MM.1S (cell line): ENCODE measurements at regions not wholly inside any gene's neighbourhood (a gene's known extent, or its start where the extent isn't known, plus 50 kb on each side); places are given as distances from the start of the nearest gene placed in this dataset.

Source experiments
- DNase-seq: peaks from one replicate; pipeline ENCODE4 v3.0.0-alpha.2; 2015
- H2AFZ ChIP-seq: fragments of 300-600 bp; sonication (generic); 2 replicates; pipeline ENCODE4 v1.6.0; 2016; ENCODE audit warnings: antibody characterized with exemption, low read length
- H3F3A ChIP-seq: fragments of 300-600 bp; sonication (generic); 2 replicates; pipeline ENCODE4 v1.6.1; 2016; ENCODE audit warnings: mild to moderate bottlenecking, antibody characterized with exemption, low read length, moderate library complexity, mixed read lengths; ENCODE audit not compliant: insufficient read depth
- H3K27ac ChIP-seq: fragments of 300-600 bp; sonication (generic); 2 replicates; pipeline ENCODE4 v1.5.1; 2016; ENCODE audit warnings: mild to moderate bottlenecking, low read length
- H3K27me3 ChIP-seq: fragments of 300-600 bp; sonication (generic); replicated peaks from 2 replicates; pipeline ENCODE4 v1.6.0; 2016; ENCODE audit warnings: low read length; ENCODE audit not compliant: insufficient read depth
- H3K36me3 ChIP-seq: fragments of 300-600 bp; sonication (generic); replicated peaks from 2 replicates; pipeline ENCODE4 v1.6.1; 2016; ENCODE audit warnings: mild to moderate bottlenecking, low read length, mixed read lengths; ENCODE audit not compliant: insufficient read depth
- H3K4me1 ChIP-seq: fragments of 300-600 bp; sonication (generic); 2 replicates; pipeline ENCODE4 v1.6.1; 2016; ENCODE audit warnings: low read length, mixed read lengths
- H3K4me2 ChIP-seq: fragments of 300-600 bp; sonication (generic); 2 replicates; pipeline ENCODE4 v1.6.0; 2016; ENCODE audit warnings: low read depth, low read length
- H3K4me3 ChIP-seq: fragments of 300-600 bp; sonication (generic); 2 replicates; pipeline ENCODE4 v1.5.1; 2016; ENCODE audit warnings: low read length, mixed read lengths
- H3K79me2 ChIP-seq: fragments of 300-600 bp; sonication (generic); 2 replicates; pipeline ENCODE4 v1.6.1; 2016; ENCODE audit warnings: mixed run types, low read length, mixed read lengths
- H3K9ac ChIP-seq: fragments of 300-600 bp; sonication (generic); 2 replicates; pipeline ENCODE4 v1.6.1; 2016; ENCODE audit warnings: low read length, mixed read lengths
- H3K9me2 ChIP-seq: fragments of 300-600 bp; sonication (generic); replicated peaks from 2 replicates; pipeline ENCODE4 v1.6.1; 2016; ENCODE audit warnings: mild to moderate bottlenecking, low read length, mixed read lengths; ENCODE audit not compliant: insufficient read depth
- H3K9me3 ChIP-seq: fragments of 300-600 bp; sonication (generic); replicated peaks from 2 replicates; pipeline ENCODE4 v1.6.1; 2016; ENCODE audit warnings: mild to moderate bottlenecking, low read length, mixed read lengths; ENCODE audit not compliant: insufficient read depth
- H4K20me1 ChIP-seq: fragments of 300-600 bp; sonication (generic); 2 replicates; pipeline ENCODE4 v1.6.1; 2016; ENCODE audit warnings: mild to moderate bottlenecking, low read length, moderate library complexity, mixed read lengths; ENCODE audit not compliant: insufficient read depth
- CTCF ChIP-seq: fragments of 300-600 bp; sonication (generic); IDR thresholded peaks from 2 replicates; pipeline ENCODE4 v1.5.1; 2016; ENCODE audit warnings: antibody characterized with exemption, low read length, mixed read lengths
- EZH2 ChIP-seq: fragments of 300-600 bp; sonication (generic); optimal IDR thresholded peaks from 2 replicates; pipeline ENCODE3; 2017; ENCODE audit warnings: low read depth, mild to moderate bottlenecking, antibody characterized with exemption, low read length, mixed read lengths
- EZH2phosphoT487 ChIP-seq: fragments of 300-600 bp; sonication (generic); IDR thresholded peaks from 2 replicates; pipeline ENCODE4 v1.6.1; 2018; ENCODE audit warnings: antibody characterized with exemption, low read length

- Histone ChIP-seq H3K9ac (no peak overlapping the region), H3K27me3 (peaks cover 87% of the 10 kb centered on the region)
Observed at GRCh38 chr9:135408476-135409254, 70.9 kb upstream of the PPP1R26 start.

GRCh38 chr9:135409286-135410200, 70.0 kb upstream of the PPP1R26 start:
- Histone ChIP-seq H3K9me2 (no peaks in the 10 kb centered on the region), H3K4me2 (no peak overlapping the region), H4K20me1 (no peaks in the 10 kb centered on the region), H3K4me1 (no peaks in the 10 kb centered on the region), H2AFZ (no peak overlapping the region), H3F3A (no peaks in the 10 kb centered on the region), H3K79me2 (no peaks in the 10 kb centered on the region), H3K9ac (no peak overlapping the region), H3K4me3 (no peak overlapping the region), H3K36me3 (no peaks in the 10 kb centered on the region), H3K27me3 (peaks cover 88% of the 10 kb centered on the region), H3K9me3 (no peaks in the 10 kb centered on the region), H3K27ac (no peak overlapping the region)
- TF ChIP-seq EZH2phosphoT487 (no peak), CTCF (no peak), EZH2 (no peak)
- DNase-seq: no peak

More at GRCh38 chr9:135408476-135409254, 70.9 kb upstream of the PPP1R26 start:
- TF ChIP-seq EZH2 (no peak), EZH2phosphoT487 (no peak)
- Histone ChIP-seq H3F3A (no peaks in the 10 kb centered on the region), H3K4me2 (no peak overlapping the region), H3K9me2 (no peaks in the 10 kb centered on the region), H3K36me3 (no peaks in the 10 kb centered on the region), H3K4me3 (no peak overlapping the region), H3K9me3 (no peaks in the 10 kb centered on the region), H4K20me1 (no peaks in the 10 kb centered on the region), H3K27ac (no peak overlapping the region), H2AFZ (no peak overlapping the region), H3K79me2 (no peaks in the 10 kb centered on the region), H3K4me1 (no peaks in the 10 kb centered on the region)
- no peak for DNase-seq

- TF ChIP-seq EZH2phosphoT487 (no peak), CTCF (no peak), EZH2 (no peak)
- H3K4me3 ChIP-seq: no peak overlapping the region
- no peak overlapping the region for H3K27ac ChIP-seq
- H3K4me1 ChIP-seq: no peaks in the 10 kb centered on the region
- no peaks in the 10 kb centered on the region for H4K20me1 ChIP-seq
- no peaks in the 10 kb centered on the region for H3K9me3 ChIP-seq
- H3K9me2 ChIP-seq: no peaks in the 10 kb centered on the region
- H3K79me2 ChIP-seq: no peaks in the 10 kb centered on the region
- no peak overlapping the region for H2AFZ ChIP-seq
- no peaks in the 10 kb centered on the region for H3F3A ChIP-seq
- no peaks in the 10 kb centered on the region for H3K36me3 ChIP-seq
- H3K27me3 ChIP-seq: peaks cover 83% of the 10 kb centered on the region
- H3K4me2 ChIP-seq: no peak overlapping the region
- DNase-seq: no peak
- H3K9ac ChIP-seq: no peak overlapping the region
Observed at GRCh38 chr9:135410421-135410820, 69.2 kb upstream of the PPP1R26 start.
